HG03520 (cell line): ENCODE measurements at regions not wholly inside any gene's neighbourhood (a gene's known extent, or its start where the extent isn't known, plus 50 kb on each side); places are given as distances from the start of the nearest gene placed in this dataset.

Experiments
- ATAC-seq: cut with Tn5 transposase; IDR thresholded peaks from one replicate; pipeline ENCODE4 v1.9.1; 2021; ENCODE audit warnings: mild to moderate bottlenecking, moderate library complexity; ENCODE audit not compliant: unreplicated experiment

- no peak for ATAC-seq
These were observed 420.3 kb downstream of the FAT4 start for GRCh38 chr4:125735102-125735501.

- no peak for ATAC-seq
These were observed 421.3 kb downstream of the FAT4 start for GRCh38 chr4:125736057-125736456.

- no peak for ATAC-seq
These were observed 425.0 kb downstream of the FAT4 start for GRCh38 chr4:125739760-125740159.

- ATAC-seq = no peak
These were observed 427.2 kb downstream of the FAT4 start for GRCh38 chr4:125741825-125742452.

GRCh38 chr4:125744891-125745364, 430.2 kb downstream of the FAT4 start:
- no peak for ATAC-seq

GRCh38 chr4:125749354-125749753, 434.6 kb downstream of the FAT4 start:
- ATAC-seq = no peak

GRCh38 chr4:125750399-125750798, 435.6 kb downstream of the FAT4 start:
- no peak for ATAC-seq

- no peak for ATAC-seq
These were observed 436.2 kb downstream of the FAT4 start for GRCh38 chr4:125750828-125751466.

- ATAC-seq = no peak
These were observed 443.7 kb downstream of the FAT4 start for GRCh38 chr4:125758438-125758837.

GRCh38 chr4:125760201-125760819, 445.6 kb downstream of the FAT4 start:
- ATAC-seq = no peak

GRCh38 chr4:125760956-125761355, 446.2 kb downstream of the FAT4 start:
- no peak for ATAC-seq

GRCh38 chr4:125762537-125762936, 447.8 kb downstream of the FAT4 start:
- ATAC-seq = no peak

GRCh38 chr4:125765941-125766340, 451.2 kb downstream of the FAT4 start:
- ATAC-seq = no peak

GRCh38 chr4:125770814-125771398, 456.2 kb downstream of the FAT4 start:
- no peak for ATAC-seq

GRCh38 chr4:125772680-125773079, 457.9 kb downstream of the FAT4 start:
- ATAC-seq = no peak

- no peak for ATAC-seq
These were observed 458.7 kb downstream of the FAT4 start for GRCh38 chr4:125773502-125773901.

GRCh38 chr4:125773931-125774330, 459.2 kb downstream of the FAT4 start:
- ATAC-seq = no peak

- no peak for ATAC-seq
These were observed 461.4 kb downstream of the FAT4 start for GRCh38 chr4:125776146-125776545.

GRCh38 chr4:125780164-125780563, 465.4 kb downstream of the FAT4 start:
- no peak for ATAC-seq

GRCh38 chr4:125780747-125781146, 466.0 kb downstream of the FAT4 start:
- ATAC-seq = no peak

GRCh38 chr4:125781651-125782050, 466.9 kb downstream of the FAT4 start:
- no peak for ATAC-seq

- ATAC-seq = no peak
These were observed 470.0 kb downstream of the FAT4 start for GRCh38 chr4:125784741-125785140.
